Upper lobe of left lung (tissue), 4 donors: ENCODE measurements at regions not wholly inside any gene's neighbourhood (a gene's known extent, or its start where the extent isn't known, plus 50 kb on each side); places are given as distances from the start of the nearest gene placed in this dataset.

ENCODE experiments used
- EP300 ChIP-seq, 4 donors: sonication (generic); formaldehyde crosslinking; IDR thresholded peaks; one replicate each; pipeline ENCODE4 v1.5.1; 2017; ENCODE audit warnings: antibody characterized with exemption in 4 of 4, control low read depth in 2 of 4
- POLR2A ChIP-seq, 4 donors: fragments of 450-650 bp; IDR thresholded peaks; one replicate each; pipeline ENCODE4 v1.5.1; 2016 to 2017; ENCODE audit warnings: antibody characterized with exemption in 4 of 4, mild to moderate bottlenecking in 2 of 4
- TF ChIP-seq, protein P1 (sequence below), 6 experiments: fragments of 450-650 bp in 4 of 6; fragments of 200-600 bp in 2 of 6; sonication (generic) in 2 of 6; IDR thresholded peaks; one replicate each; pipeline ENCODE4 v1.5.1; 2016 to 2019; ENCODE audit warnings: antibody characterized with exemption in 6 of 6

DNA sequence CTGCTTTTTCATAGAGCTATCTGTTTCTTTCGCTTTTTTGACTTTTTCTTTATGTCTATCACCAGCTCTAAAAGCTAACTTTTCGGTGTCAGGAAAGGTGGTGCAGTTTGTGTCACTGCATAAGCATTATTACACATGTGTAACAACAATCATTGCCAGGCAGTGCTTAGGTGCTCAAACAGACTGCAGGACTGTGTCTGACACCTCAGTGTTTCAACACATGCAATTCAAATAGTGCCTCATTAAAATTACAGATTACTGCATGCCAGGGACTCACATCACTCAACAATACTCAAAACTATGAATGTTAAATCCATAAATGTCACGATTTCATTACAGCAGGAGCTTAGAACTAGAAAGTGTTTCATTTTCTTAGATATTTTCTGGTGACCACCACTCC is 265.3 kb upstream of the SMIM30 start:
- TF ChIP-seq, protein P1, sequence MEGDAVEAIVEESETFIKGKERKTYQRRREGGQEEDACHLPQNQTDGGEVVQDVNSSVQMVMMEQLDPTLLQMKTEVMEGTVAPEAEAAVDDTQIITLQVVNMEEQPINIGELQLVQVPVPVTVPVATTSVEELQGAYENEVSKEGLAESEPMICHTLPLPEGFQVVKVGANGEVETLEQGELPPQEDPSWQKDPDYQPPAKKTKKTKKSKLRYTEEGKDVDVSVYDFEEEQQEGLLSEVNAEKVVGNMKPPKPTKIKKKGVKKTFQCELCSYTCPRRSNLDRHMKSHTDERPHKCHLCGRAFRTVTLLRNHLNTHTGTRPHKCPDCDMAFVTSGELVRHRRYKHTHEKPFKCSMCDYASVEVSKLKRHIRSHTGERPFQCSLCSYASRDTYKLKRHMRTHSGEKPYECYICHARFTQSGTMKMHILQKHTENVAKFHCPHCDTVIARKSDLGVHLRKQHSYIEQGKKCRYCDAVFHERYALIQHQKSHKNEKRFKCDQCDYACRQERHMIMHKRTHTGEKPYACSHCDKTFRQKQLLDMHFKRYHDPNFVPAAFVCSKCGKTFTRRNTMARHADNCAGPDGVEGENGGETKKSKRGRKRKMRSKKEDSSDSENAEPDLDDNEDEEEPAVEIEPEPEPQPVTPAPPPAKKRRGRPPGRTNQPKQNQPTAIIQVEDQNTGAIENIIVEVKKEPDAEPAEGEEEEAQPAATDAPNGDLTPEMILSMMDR (IDR thresholded peaks at IDR 0.05): no peak
- TF ChIP-seq POLR2A (IDR thresholded peaks at IDR 0.05) (no peak), EP300 (IDR thresholded peaks at IDR 0.05) (no peak)
